Skeletal muscle cell (primary cell): ENCODE measurements at regions not wholly inside any gene's neighbourhood (a gene's known extent, or its start where the extent isn't known, plus 50 kb on each side); places are given as distances from the start of the nearest gene placed in this dataset.
A peak's percentile ranks its signal among the peaks of the same experiment; 100 is the strongest.

Experiments
- DNase-seq: peaks from one replicate; pipeline ENCODE4 v3.0.0-alpha.2; 2010; ENCODE audit warnings: low read depth
- H3K4me3 ChIP-seq: 2 replicates; pipeline ENCODE4 v1.5.1; 2011; ENCODE audit warnings: low read depth, mild to moderate bottlenecking, control low read depth, low read length, moderate library complexity

DNA sequence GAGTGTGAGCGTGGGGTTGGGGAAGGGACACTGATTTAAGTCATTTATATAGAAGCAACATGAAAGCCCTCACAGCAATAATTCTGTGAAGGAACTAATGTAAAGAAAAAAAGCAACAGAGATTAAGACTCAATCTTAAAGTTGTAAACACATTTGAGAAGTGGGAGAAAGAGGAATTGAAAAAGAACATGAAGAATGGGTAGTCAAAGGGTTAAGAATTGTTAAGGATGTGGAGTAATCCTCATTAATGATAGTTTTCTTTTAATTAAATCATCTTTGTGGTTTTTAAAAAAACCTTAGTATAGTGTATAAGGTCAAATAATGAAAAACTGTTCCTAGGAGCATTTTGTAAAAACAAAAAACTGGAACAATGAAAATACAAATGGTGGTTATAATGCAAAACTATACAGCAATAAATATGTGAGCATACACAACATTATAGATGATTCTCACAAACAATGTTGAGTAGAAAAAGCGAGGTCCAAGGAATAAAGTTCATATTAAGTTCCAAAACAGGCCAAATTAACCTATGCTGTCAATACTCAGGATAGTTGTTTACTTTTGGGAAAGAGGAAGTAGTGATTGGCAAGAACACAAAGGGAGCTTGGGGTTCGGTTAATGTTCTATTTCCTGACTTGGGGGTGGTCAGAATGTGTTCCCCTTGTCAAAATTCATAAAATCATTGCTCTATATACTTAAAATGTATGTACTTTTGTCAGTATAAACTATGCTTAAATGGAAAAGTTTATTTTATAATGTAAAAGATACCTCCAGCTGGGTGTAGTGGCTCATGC lies 120.4 kb upstream of the ATF7IP start:
- DNase-seq: no peak

DNA sequence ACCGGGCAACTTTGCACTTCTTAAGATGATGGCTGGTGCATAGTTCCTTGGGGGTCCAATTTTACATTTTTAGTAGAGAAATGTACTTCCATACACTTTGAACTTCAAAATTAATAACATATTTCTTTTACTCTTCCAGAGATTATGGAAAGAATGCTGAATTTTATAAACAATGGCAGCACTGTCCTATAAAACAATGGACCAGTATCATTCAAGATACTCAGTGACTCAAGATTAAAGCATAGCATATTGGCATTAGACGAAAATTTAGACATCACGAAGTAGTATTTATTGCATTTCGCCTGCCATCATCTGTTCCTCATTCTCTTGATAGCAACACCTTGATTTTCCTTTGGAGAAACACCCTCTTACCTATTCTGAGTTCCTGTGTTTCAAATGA lies 118.3 kb upstream of the ATF7IP start:
- no peak for DNase-seq
- H3K4me3 ChIP-seq: no peak overlapping the region

More for the DNA sequence above, 120.4 kb upstream of the ATF7IP start:
- H3K4me3 ChIP-seq: no peak overlapping the region

DNA sequence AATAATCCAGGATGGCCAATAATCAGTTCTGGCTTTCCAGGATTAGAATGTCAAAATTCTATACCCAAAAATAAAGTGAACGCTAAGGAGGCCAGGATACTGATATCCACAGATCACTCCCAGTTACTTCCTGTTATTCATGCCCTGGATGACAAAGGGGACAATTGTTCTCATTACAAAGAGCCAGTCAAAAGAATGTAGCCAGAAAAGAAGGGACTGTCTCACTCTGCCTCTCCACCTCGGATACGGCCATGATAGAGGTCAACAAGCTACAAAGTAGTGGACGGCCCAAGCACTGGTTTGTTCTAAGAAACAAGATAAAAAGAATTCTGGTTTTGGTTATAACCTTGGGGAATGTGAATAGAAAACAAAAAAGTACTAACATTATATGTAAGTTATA lies 116.1 kb upstream of the ATF7IP start:
- no peak for DNase-seq

GRCh38 chr12:14252697-14253096 lies 112.8 kb upstream of the ATF7IP start:
- no peak overlapping the region for H3K4me3 ChIP-seq
- no peak for DNase-seq

More for the DNA sequence above, 116.1 kb upstream of the ATF7IP start:
- H3K4me3 ChIP-seq: no peak overlapping the region

DNA sequence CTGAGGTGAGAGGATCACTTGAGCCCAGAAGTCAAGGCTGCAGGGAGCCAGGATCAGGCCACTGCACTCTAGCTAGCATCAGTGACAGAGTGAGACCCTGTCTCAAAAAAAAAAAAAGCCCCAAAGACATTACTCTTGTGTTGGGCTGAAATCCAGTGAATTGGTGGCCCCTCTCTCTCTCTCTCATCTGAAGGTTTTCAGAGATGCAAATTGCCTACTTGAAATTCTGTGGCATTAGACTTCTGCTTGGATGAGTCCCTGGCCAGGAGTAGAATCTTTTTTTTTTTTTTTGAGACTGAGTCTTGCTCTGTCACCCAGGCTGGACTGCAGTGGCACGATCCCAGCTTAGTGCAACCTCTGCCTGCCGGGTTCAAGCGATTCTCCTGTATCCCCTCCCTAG lies 112.0 kb upstream of the ATF7IP start:
- no peak overlapping the region for H3K4me3 ChIP-seq
- DNase-seq: no peak

DNA sequence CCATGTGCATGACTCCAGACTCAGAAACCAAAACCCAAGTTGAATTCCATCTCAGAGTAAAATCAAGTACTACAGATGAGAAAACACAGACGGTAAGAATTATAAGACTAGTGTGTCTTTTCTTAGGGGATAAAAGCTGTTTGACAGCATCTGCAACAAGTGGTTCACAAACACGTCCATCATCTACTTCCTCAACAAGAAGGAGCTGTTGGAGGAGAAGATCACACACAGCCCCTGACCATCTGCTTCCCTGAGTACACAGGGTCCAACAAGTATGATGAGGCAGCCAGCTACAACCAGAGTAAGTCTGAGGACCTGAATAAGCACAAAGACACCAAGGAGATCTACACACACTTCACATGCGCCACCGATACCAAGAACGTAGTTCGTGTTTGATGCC lies 110.7 kb upstream of the ATF7IP start:
- H3K4me3 ChIP-seq: no peak overlapping the region
- DNase-seq: no peak

DNA sequence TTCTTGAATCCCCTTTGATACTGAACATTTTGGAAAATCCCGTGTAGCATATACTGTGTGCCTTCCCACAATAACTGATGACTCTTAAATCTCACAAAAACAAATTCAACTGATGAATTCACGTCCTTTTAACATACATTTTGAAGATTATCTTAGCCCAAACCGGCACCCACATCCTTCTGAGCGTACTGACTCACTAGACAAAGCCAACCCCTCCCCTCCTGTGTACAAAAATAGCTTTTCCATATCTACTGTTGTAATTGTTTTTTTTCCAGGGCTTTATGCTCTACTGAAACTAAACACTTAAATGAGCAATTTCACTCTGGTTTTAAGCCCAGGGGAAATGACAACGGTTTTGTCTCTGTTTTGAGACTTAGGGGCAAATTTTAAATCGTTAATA lies 109.4 kb upstream of the ATF7IP start:
- DNase-seq: no peak
- H3K4me3 ChIP-seq: no peak overlapping the region

DNA sequence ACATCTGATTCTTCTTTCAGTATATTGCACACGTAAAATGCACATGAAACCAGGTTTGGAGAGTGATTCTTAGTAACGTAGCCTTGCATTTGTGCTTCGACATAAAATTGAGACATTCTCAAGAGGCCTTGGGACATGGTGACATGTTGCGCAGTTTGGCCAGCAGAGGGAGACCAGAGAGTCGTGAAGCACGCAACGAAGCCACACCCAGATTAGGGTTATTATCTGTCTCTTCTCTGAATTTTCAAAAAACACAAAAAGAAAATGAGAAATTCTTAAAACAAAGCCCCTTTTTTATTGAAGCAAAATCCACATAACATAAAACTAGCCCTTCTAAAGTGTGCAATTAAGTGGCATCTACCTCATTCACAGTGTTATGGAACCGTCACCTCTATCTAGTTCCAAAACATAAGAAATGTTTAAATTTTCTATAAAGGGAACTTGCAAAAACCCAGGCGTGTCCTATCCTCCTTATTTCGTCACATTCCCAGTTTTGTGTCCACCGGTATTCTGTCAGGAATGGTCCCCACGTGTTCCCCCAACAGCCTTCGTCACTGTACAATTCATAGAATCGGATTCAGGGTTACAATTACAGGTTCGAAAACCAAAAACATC lies 108.8 kb upstream of the ATF7IP start:
- peak; percentile 59 for DNase-seq
- no peak overlapping the region for H3K4me3 ChIP-seq

DNA sequence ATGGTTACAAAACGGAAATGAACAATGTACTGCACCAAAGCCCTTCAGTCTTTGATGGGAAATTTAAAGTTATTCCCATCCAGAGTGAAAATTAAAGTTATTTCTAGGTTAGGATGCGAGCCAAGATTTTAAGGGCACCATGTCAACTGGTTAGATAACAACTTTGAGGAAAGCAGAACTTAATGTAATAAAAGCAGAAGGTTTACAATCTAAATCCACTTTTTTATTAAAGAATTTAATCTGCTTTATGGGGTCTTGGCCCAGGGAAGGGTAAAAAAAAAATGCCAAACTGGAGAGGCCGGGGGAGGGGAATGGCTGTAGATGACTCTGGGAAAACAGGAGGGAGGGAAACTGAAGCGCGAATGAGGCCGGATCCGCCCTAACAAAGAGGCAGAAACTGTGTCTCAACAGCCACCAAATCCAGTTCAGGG lies 108.2 kb upstream of the ATF7IP start:
- no peak for DNase-seq
- H3K4me3 ChIP-seq: no peak overlapping the region

DNA sequence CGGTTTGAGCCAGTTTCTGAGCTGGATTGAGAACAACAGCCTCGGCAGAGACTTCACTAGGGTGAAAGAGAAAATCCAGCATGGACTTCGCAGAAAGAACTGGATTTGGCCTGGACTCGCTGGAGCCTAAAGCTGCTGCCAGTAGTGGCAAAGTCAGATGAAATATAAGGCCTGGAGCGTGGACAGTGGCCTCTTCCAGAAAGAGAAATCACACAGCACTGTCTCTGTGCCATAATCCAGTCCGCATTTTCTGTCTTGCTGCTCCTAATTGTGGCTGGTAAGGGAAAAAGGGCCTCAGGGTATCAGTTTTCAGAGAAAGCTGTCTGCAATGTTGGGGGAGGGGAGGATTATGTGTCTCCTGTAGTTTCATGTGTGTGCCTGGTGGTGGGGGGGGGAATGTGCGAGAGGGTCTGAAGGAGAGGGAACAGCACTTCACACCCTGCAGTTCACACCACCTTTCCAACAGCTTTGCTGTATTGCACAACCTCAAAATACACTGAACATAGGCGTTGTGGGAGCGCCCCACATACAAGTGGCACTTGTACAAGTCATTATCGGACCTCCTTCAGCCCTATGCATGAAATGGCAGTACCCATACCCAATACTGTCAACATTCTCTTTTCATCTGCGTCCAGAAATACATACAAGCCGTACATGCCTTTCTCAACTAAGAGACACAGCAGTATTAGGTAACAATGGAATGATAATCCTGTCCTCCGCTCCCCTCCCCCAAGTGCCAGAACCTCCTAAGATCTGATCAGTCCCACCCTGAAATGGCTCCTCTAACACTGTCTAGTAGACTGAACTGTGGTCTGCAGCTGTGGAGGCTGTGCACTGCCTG lies 107.5 kb upstream of the ATF7IP start:
- DNase-seq: peak; percentile 99
- no peak overlapping the region for H3K4me3 ChIP-seq

DNA sequence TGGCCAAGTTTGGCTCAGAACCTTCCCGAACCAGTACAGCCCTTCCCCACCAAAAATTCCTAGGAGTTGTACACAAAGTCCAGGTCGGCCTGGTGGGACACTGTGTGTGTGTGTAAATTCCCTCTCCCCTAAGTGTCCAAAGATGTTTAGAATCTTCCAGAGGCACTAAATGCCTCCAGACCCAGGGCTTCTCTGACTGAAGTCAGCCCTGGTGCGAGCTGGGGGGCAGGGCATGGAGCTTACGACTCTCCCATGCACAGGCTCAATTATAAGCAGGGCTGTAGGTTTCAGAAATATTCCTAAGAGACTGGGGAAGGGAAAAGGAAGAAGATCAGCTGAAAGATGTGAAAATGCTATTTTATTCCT lies 106.9 kb upstream of the ATF7IP start:
- H3K4me3 ChIP-seq: no peak overlapping the region
- DNase-seq: no peak

- H3K4me3 ChIP-seq: no peak overlapping the region
- DNase-seq: no peak
These were observed 105.9 kb upstream of the ATF7IP start for GRCh38 chr12:14259481-14260010.

GRCh38 chr12:14260011-14260993 lies 105.2 kb upstream of the ATF7IP start:
- no peak overlapping the region for H3K4me3 ChIP-seq
- DNase-seq: peak; percentile 81

DNA sequence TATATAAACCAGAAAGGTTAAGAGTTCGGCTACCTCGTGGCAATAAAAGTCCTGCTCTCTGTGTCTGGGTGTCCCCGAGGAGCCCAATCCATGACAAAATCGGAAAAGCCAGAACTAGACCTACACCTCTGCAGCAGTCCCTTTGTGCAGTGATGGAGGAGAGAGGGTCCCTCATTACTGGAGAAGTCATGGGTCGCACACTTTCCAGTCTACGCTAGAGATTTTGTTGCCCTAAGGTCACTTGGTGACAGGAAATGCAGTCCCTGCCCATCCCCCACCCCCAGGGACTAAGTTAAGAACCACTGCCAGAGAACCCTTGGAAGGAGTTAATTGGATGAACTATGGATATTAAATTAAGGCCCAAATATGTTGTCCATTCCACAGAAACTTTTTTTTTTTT lies 104.4 kb upstream of the ATF7IP start:
- DNase-seq: no peak
- H3K4me3 ChIP-seq: no peak overlapping the region

DNA sequence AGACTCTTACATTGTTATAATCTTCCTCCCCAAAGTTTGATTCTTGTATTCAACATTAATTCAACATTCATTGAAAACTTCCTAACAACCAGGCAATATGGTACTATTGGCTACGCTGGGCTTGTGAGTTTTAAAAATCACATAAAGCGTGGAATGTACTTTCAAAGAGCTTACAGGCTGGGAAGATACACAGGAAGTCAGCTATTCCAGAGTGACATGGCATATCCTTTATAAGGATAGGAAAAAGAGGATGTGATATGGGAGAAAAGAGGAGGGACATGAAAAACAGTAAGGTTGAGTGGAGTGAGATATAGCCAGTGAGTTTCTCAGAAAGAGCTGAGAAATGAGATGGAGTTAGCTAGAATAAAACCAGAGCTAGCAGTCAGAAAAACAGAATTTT lies 103.6 kb upstream of the ATF7IP start:
- no peak for DNase-seq
- H3K4me3 ChIP-seq: no peak overlapping the region

DNA sequence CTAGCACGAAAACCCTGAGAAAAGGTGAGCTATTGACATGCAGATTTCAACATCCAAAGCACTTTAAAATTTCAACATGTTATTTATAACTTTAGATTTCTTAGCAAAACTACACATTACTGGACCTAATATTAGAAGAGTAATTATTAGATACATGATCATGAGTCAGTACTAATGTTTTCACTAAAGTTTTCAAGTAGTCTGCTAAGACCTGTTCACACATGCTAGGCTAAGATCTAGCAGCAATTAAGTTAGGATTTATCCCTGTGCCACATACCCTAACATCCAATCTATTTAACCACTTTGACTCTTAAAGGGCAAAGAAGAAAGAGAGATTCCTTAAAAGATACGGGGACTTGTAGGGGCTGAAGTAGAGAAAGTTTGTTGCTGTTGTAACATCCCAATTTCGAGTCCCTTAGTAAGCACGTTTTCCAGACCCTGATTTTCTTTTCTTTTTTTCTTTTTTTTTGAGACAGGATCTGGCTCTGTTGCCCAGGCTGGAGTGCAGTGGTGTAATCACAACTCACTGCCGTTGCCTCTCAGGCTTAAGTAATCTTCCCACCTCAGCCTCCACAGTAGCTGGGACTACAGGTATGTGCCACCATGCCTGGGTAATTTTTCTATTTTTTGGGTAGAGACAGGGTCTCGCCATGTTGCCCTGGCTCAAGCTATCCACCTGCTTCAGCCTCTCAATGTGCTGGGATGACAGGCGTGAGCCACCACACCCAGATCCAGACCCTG lies 102.5 kb upstream of the ATF7IP start:
- no peak for DNase-seq
- no peak overlapping the region for H3K4me3 ChIP-seq

GRCh38 chr12:14263742-14264141 lies 101.7 kb upstream of the ATF7IP start:
- no peak for DNase-seq
- no peak overlapping the region for H3K4me3 ChIP-seq

DNA sequence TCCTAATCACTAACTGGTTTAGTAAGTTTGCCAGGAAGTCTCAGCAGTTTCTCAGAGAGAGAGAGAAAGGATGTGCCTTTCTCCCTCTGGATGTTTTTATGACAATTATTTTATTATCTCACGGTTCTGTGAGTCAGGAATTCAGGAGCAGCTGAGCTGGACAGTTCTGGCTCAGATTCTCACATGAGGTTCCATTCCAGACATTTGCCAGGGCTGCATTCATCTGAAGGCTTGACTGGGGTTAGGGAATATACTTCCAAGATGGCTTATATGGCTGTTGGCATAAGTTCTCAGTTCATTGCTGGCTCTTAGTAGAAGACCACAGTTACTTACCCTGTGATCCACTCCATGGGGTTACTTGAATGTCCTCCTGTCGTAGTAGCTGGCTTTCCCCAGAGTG lies 101.2 kb upstream of the ATF7IP start:
- no peak overlapping the region for H3K4me3 ChIP-seq
- DNase-seq: no peak
